GM12874 (cell line): ENCODE measurements at regions not wholly inside any gene's neighbourhood (a gene's known extent, or its start where the extent isn't known, plus 50 kb on each side); places are given as distances from the start of the nearest gene placed in this dataset.

Experiments
- CTCF ChIP-seq: IDR thresholded peaks from 2 replicates; pipeline ENCODE4 v1.5.1; 2011; ENCODE audit warnings: low read depth, mild to moderate bottlenecking, control low read depth, low read length, moderate library complexity; ENCODE audit not compliant: insufficient read depth

GRCh38 chr6:81609736-81610135 lies 142.7 kb downstream of the TENT5A start:
- TF ChIP-seq CTCF = no peak

GRCh38 chr6:81608776-81609175 lies 143.7 kb downstream of the TENT5A start:
- TF ChIP-seq CTCF = no peak

- no peak for TF ChIP-seq CTCF
Observed at GRCh38 chr6:81606965-81607381, 145.5 kb downstream of the TENT5A start.

- no peak for TF ChIP-seq CTCF
Observed at GRCh38 chr6:81605526-81605925, 147.0 kb downstream of the TENT5A start.

- no peak for TF ChIP-seq CTCF
Observed at GRCh38 chr6:81601918-81602317, 150.6 kb downstream of the TENT5A start.

GRCh38 chr6:81594501-81594900 lies 158.0 kb downstream of the TENT5A start:
- TF ChIP-seq CTCF = no peak

- no peak for TF ChIP-seq CTCF
Observed at GRCh38 chr6:81590314-81590691, 162.2 kb downstream of the TENT5A start.
